Gastroesophageal sphincter (tissue), 4 donors: ENCODE measurements at regions not wholly inside any gene's neighbourhood (a gene's known extent, or its start where the extent isn't known, plus 50 kb on each side); places are given as distances from the start of the nearest gene placed in this dataset.

Experiments used
- ATAC-seq: fragments of 150-250 bp; one replicate; pipeline ENCODE4 v1.9.1; 2016; ENCODE audit warnings: mild to moderate bottlenecking, moderate library complexity
- H3K27ac ChIP-seq, 4 donors: fragments of 200-600 bp; sonication (generic) in 3 of 4; 1 replicate in 3 of 4; 2 replicates in 1 of 4; pipeline ENCODE4 v1.5.1; 2016 to 2019
- H3K27me3 ChIP-seq: fragments of 200-600 bp; sonication (generic); one replicate; pipeline ENCODE4 v1.5.1; 2019
- H3K36me3 ChIP-seq, 2 donors: fragments of 200-600 bp; sonication (generic); one replicate each; pipeline ENCODE4 v1.5.1; 2019; ENCODE audit warnings: control low read depth in 1 of 2
- H3K4me1 ChIP-seq, 3 donors: fragments of 200-600 bp; sonication (generic); 1 replicate in 2 of 3; 2 replicates in 1 of 3; pipeline ENCODE4 v1.5.1; 2016 to 2019; ENCODE audit warnings: control low read depth in 2 of 3
- H3K4me3 ChIP-seq, 2 donors: fragments of 200-600 bp; sonication (generic); one replicate each; pipeline ENCODE4 v1.5.1; 2019; ENCODE audit warnings: mild to moderate bottlenecking in 1 of 2, moderate library complexity in 1 of 2
- H3K9me3 ChIP-seq, 3 donors: fragments of 200-600 bp; sonication (generic); one replicate each; pipeline ENCODE4 v1.5.1; 2017 to 2019; ENCODE audit warnings: control low read depth in 2 of 3
- CTCF ChIP-seq, 4 experiments: fragments of 200-600 bp in 2 of 4; fragments of 450-650 bp in 2 of 4; sonication (generic) in 1 of 4; IDR thresholded peaks; one replicate each; pipeline ENCODE4 v1.5.1; 2017 to 2019; ENCODE audit warnings: antibody characterized with exemption in 4 of 4, mild to moderate bottlenecking in 2 of 4, moderate library complexity in 2 of 4
- EP300 ChIP-seq: sonication (generic); formaldehyde crosslinking; IDR thresholded peaks from one replicate; pipeline ENCODE4 v1.6.1; 2017; ENCODE audit warnings: antibody characterized with exemption, mild to moderate bottlenecking
- POLR2A ChIP-seq, 2 donors: fragments of 450-650 bp; IDR thresholded peaks; one replicate each; pipeline ENCODE4 v1.6.1; 2017; ENCODE audit warnings: antibody characterized with exemption in 2 of 2, mild to moderate bottlenecking in 2 of 2, moderate library complexity in 1 of 2
- POLR2AphosphoS5 ChIP-seq: sonication (generic); formaldehyde crosslinking; IDR thresholded peaks from one replicate; pipeline ENCODE4 v1.6.1; 2017; ENCODE audit warnings: antibody characterized with exemption
- WGBS, 2 donors: methylation state at CpG; one replicate each; pipeline ENCODE4 v1.1.5; 2018; ENCODE audit warnings: low coverage in 1 of 2; 5-methylcytosine and 5-hydroxymethylcytosine counted together

- WGBS, 2 donors = 80 to 90% methylated on average over 2 of the region's 2 CpGs
- ATAC-seq = no peak
- no peaks in the 10 kb centered on the region for H3K9me3 ChIP-seq
- H3K4me3 ChIP-seq = no peak overlapping the region
- no peaks in the 10 kb centered on the region for H3K27me3 ChIP-seq
- no peaks in the 10 kb centered on the region for H3K4me1 ChIP-seq
- no peak overlapping the region for H3K27ac ChIP-seq
- H3K36me3 ChIP-seq = no peaks in the 10 kb centered on the region
- TF ChIP-seq EP300 (no peak), POLR2AphosphoS5 (no peak), POLR2A (IDR thresholded peaks at IDR 0.05) (no peak), CTCF (IDR thresholded peaks at IDR 0.05) (no peak)
Measured at GRCh38 chr6:81475646-81476045, 276.8 kb downstream of the TENT5A start.

- TF ChIP-seq CTCF (IDR thresholded peaks at IDR 0.05) (peak in 2 of 4 experiments; percentile 18 to 22), EP300 (no peak), POLR2AphosphoS5 (no peak), POLR2A (IDR thresholded peaks at IDR 0.05) (no peak)
- Histone ChIP-seq H3K4me1 (no peaks in the 10 kb centered on the region), H3K9me3 (no peaks in the 10 kb centered on the region), H3K4me3 (no peak overlapping the region), H3K36me3 (no peaks in the 10 kb centered on the region), H3K27me3 (no peaks in the 10 kb centered on the region), H3K27ac (no peak overlapping the region)
- no peak for ATAC-seq
Measured at GRCh38 chr6:81465859-81466258, 286.6 kb downstream of the TENT5A start.

GRCh38 chr6:81456416-81456815 lies 296.1 kb downstream of the TENT5A start:
- TF ChIP-seq POLR2A (IDR thresholded peaks at IDR 0.05) (no peak), POLR2AphosphoS5 (no peak), CTCF (IDR thresholded peaks at IDR 0.05) (no peak), EP300 (no peak)
- H3K27ac ChIP-seq = no peak overlapping the region
- H3K27me3 ChIP-seq = no peaks in the 10 kb centered on the region
- no peak for ATAC-seq
- no peaks in the 10 kb centered on the region for H3K4me1 ChIP-seq
- H3K9me3 ChIP-seq = no peaks in the 10 kb centered on the region
- no peaks in the 10 kb centered on the region for H3K36me3 ChIP-seq
- WGBS, 2 donors = 73 to 78% methylated on average over 2 of the region's 2 CpGs
- H3K4me3 ChIP-seq = no peak overlapping the region

GRCh38 chr6:81455641-81456040 lies 296.8 kb downstream of the TENT5A start:
- H3K4me1 ChIP-seq = no peaks in the 10 kb centered on the region
- H3K27me3 ChIP-seq = no peaks in the 10 kb centered on the region
- TF ChIP-seq POLR2AphosphoS5 (no peak), POLR2A (IDR thresholded peaks at IDR 0.05) (no peak), EP300 (no peak), CTCF (IDR thresholded peaks at IDR 0.05) (no peak)
- no peaks in the 10 kb centered on the region for H3K9me3 ChIP-seq
- H3K36me3 ChIP-seq = no peaks in the 10 kb centered on the region
- ATAC-seq = no peak
- no peak overlapping the region for H3K4me3 ChIP-seq
- WGBS, 2 donors = 38 to 56% methylated on average over 1 of the region's 1 CpG
- H3K27ac ChIP-seq = no peak overlapping the region

- ATAC-seq = no peak
- Histone ChIP-seq H3K9me3 (no peaks in the 10 kb centered on the region), H3K4me3 (no peak overlapping the region), H3K4me1 (no peaks in the 10 kb centered on the region), H3K27me3 (no peaks in the 10 kb centered on the region), H3K36me3 (no peaks in the 10 kb centered on the region), H3K27ac (no peak overlapping the region)
- WGBS, 2 donors = 28 to 38% methylated on average over 2 of the region's 2 CpGs
- TF ChIP-seq POLR2AphosphoS5 (no peak), CTCF (IDR thresholded peaks at IDR 0.05) (no peak), EP300 (no peak), POLR2A (IDR thresholded peaks at IDR 0.05) (no peak)
Measured at GRCh38 chr6:81451787-81452186, 300.7 kb downstream of the TENT5A start.
